Mesodermal cell (in vitro differentiated cells): ENCODE measurements at regions not wholly inside any gene's neighbourhood (a gene's known extent, or its start where the extent isn't known, plus 50 kb on each side); places are given as distances from the start of the nearest gene placed in this dataset.

Experiments used
- H3K27ac ChIP-seq: 2 replicates; pipeline ENCODE4 v1.7.0; 2013; ENCODE audit warnings: mild to moderate bottlenecking, low read depth, low read length, moderate library complexity; ENCODE audit not compliant: severe bottlenecking
- H3K36me3 ChIP-seq: 2 replicates; pipeline ENCODE4 v1.7.1; 2013; ENCODE audit warnings: mild to moderate bottlenecking, low read length, moderate library complexity; ENCODE audit not compliant: control insufficient read depth, insufficient read depth
- H3K4me1 ChIP-seq: one replicate; pipeline ENCODE4 v1.7.1; 2013; ENCODE audit warnings: mild to moderate bottlenecking, low read length; ENCODE audit not compliant: insufficient read depth, control insufficient read depth, poor library complexity, severe bottlenecking
- H3K4me3 ChIP-seq: 2 replicates; pipeline ENCODE4 v1.7.0; 2013; ENCODE audit warnings: low read length, control low read depth, mild to moderate bottlenecking; ENCODE audit not compliant: insufficient read depth, poor library complexity, severe bottlenecking; ENCODE audit errors: extremely low read depth
- H3K9me3 ChIP-seq: 2 replicates; pipeline ENCODE4 v1.7.1; 2013; ENCODE audit warnings: mild to moderate bottlenecking, low read length, moderate library complexity; ENCODE audit not compliant: control insufficient read depth
- WGBS, 2 experiments: methylation state at CpG; one replicate each; pipeline ENCODE4 v1.1.5; 2013; ENCODE audit warnings: missing lambda C conversion rate in 2 of 2; ENCODE audit not compliant: insufficient coverage in 2 of 2; 5-methylcytosine and 5-hydroxymethylcytosine counted together

- WGBS, 2 experiments, result 82 to 93% methylated on average over 1 to 2 of the region's 3 CpGs
- H3K36me3 ChIP-seq, result no peaks in the 10 kb centered on the region
- no peak overlapping the region for H3K27ac ChIP-seq
These were observed 183.8 kb downstream of the SNX19 start for GRCh38 chr11:130732476-130732875.

GRCh38 chr11:130737041-130737830 is 179.0 kb downstream of the SNX19 start:
- Histone ChIP-seq H3K4me3 (no peak overlapping the region), H3K27ac (peak overlapping the region; percentile 17), H3K36me3 (no peaks in the 10 kb centered on the region), H3K9me3 (peaks cover 14% of the 10 kb centered on the region), H3K4me1 (peaks cover 8% of the 10 kb centered on the region)
- 92% methylated on average over 5 of the region's 5 CpGs for WGBS, 2 experiments

More at GRCh38 chr11:130732476-130732875, 183.8 kb downstream of the SNX19 start:
- H3K4me3 ChIP-seq, result no peak overlapping the region
- H3K4me1 ChIP-seq, result peaks cover 4% of the 10 kb centered on the region
- H3K9me3 ChIP-seq, result peaks cover 6% of the 10 kb centered on the region

- H3K36me3 ChIP-seq, result no peaks in the 10 kb centered on the region
- peak overlapping the region; percentile 17 for H3K27ac ChIP-seq
- peaks cover 8% of the 10 kb centered on the region for H3K4me1 ChIP-seq
- no peak overlapping the region for H3K4me3 ChIP-seq
- peaks cover 14% of the 10 kb centered on the region for H3K9me3 ChIP-seq
- 89 to 92% methylated on average over 8 to 10 of the region's 12 CpGs for WGBS, 2 experiments
These were observed 178.3 kb downstream of the SNX19 start for GRCh38 chr11:130737866-130738431.

DNA sequence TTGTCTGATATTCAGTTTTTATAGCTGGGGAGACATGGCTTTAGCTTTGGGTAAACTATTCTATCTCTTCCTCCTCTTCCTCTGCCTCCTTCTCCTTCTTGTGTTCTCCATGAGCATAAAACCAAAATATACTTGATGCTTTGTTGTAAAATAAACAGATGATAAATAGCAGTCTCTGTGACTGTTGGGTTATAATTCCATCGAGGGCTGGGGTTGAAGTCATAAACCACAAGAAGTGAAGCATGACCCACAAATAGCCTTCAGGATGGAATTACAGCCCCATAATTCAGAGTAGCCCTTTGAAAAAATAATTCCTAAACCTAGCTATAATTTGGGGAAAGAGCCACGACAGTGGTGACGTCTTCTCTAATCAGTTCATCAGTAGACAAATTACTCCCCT is 177.7 kb downstream of the SNX19 start:
- Histone ChIP-seq H3K9me3 (peaks cover 14% of the 10 kb centered on the region), H3K36me3 (no peaks in the 10 kb centered on the region), H3K27ac (no peak overlapping the region), H3K4me3 (no peak overlapping the region), H3K4me1 (peaks cover 8% of the 10 kb centered on the region)
- WGBS, 2 experiments, result 100% methylated on average over 1 to 2 of the region's 3 CpGs

DNA sequence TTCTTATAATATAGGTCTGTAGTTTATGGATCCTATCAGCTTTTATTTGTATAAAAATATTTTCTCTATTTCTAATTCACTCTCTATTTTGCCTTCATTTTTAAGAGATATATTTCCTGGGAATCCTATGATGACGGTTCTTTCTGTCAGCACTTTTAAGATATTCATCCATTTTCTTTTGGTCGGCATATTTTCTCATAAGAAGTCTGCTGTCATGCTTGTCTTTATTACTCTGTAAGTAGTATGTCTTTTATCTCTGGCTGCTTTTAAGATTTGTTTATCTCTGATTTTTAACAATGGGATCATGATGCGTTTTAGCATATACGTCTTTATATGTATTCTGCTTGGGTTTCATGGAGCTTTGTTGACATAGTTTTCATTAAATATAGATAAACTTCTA is 175.5 kb downstream of the SNX19 start:
- H3K9me3 ChIP-seq, result peaks cover 8% of the 10 kb centered on the region
- peaks cover 8% of the 10 kb centered on the region for H3K4me1 ChIP-seq
- H3K36me3 ChIP-seq, result no peaks in the 10 kb centered on the region
- no peak overlapping the region for H3K4me3 ChIP-seq
- H3K27ac ChIP-seq, result no peak overlapping the region
- no CpG with 5 or more reads among the region's 4 CpGs for WGBS, 2 experiments

GRCh38 chr11:130744794-130745193 is 171.5 kb downstream of the SNX19 start:
- Histone ChIP-seq H3K27ac (no peak overlapping the region), H3K4me1 (no peaks in the 10 kb centered on the region), H3K9me3 (peaks cover 6% of the 10 kb centered on the region), H3K4me3 (no peak overlapping the region), H3K36me3 (no peaks in the 10 kb centered on the region)
- WGBS, 2 experiments, result 100% methylated on average over 1 of the region's 3 CpGs; no CpG with 5 or more reads in 1 of the 2 experiments

GRCh38 chr11:130749216-130749615 is 167.1 kb downstream of the SNX19 start:
- 63 to 100% methylated on average over 1 to 2 of the region's 2 CpGs for WGBS, 2 experiments
- H3K9me3 ChIP-seq, result no peaks in the 10 kb centered on the region
- H3K4me3 ChIP-seq, result no peak overlapping the region
- no peaks in the 10 kb centered on the region for H3K4me1 ChIP-seq
- H3K27ac ChIP-seq, result no peak overlapping the region
- H3K36me3 ChIP-seq, result no peaks in the 10 kb centered on the region

DNA sequence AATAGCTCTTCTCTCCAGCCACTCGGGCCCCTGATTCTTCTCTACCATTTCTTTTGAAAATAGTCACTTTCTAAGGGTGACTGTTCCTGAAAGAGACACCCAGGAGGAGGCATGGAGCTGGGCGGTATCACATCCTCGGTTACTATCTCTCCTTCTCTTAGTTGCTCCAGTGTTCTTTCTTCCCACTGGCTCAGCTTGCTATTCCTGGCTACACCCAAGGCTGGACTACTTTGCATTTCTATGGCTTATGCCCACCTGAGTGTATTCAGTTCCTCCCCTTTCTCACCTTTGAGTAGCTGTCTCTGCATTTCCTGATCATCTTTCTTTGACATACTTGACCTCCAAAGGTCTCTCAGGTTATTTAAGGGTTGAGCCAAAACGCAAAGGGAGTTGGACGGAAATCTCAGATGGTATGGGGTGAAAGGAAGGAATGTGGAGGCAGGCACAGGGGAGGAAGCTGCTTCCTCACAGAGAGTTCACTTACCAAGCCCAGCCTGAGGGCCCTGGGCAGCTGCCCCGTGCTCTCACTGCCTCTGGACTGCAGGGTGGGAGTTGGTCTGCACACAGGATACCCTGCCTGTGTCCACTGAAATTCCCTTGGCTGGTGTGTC is 155.7 kb downstream of the SNX19 start:
- 43 to 45% methylated on average over 4 to 6 of the region's 6 CpGs for WGBS, 2 experiments
- no peak overlapping the region for H3K27ac ChIP-seq
- no peaks in the 10 kb centered on the region for H3K9me3 ChIP-seq
- no peaks in the 10 kb centered on the region for H3K36me3 ChIP-seq
- H3K4me3 ChIP-seq, result no peak overlapping the region
- H3K4me1 ChIP-seq, result peaks cover 3% of the 10 kb centered on the region

GRCh38 chr11:130761560-130762220 is 154.6 kb downstream of the SNX19 start:
- H3K27ac ChIP-seq, result no peak overlapping the region
- H3K4me1 ChIP-seq, result peaks cover 3% of the 10 kb centered on the region

GRCh38 chr11:130762638-130763037 is 153.6 kb downstream of the SNX19 start:
- Histone ChIP-seq H3K36me3 (no peaks in the 10 kb centered on the region), H3K9me3 (no peaks in the 10 kb centered on the region), H3K27ac (no peak overlapping the region), H3K4me1 (peaks cover 3% of the 10 kb centered on the region), H3K4me3 (no peak overlapping the region)
- WGBS, 2 experiments, result 86 to 97% methylated on average over 4 to 5 of the region's 7 CpGs

More at GRCh38 chr11:130761560-130762220, 154.6 kb downstream of the SNX19 start:
- Histone ChIP-seq H3K36me3 (no peaks in the 10 kb centered on the region), H3K9me3 (no peaks in the 10 kb centered on the region), H3K4me3 (no peak overlapping the region)
- WGBS, 2 experiments, result 88% methylated on average over 1 of the region's 3 CpGs
